DOHH2 (cell line): ENCODE measurements at regions not wholly inside any gene's neighbourhood (a gene's known extent, or its start where the extent isn't known, plus 50 kb on each side); places are given as distances from the start of the nearest gene placed in this dataset.

Source experiments
- EZH2phosphoT487 ChIP-seq: fragments of 200-600 bp; sonication (generic); IDR thresholded peaks from 2 replicates; pipeline ENCODE4 v1.6.1; 2017; ENCODE audit warnings: borderline replicate concordance, mild to moderate bottlenecking, antibody characterized with exemption, low read length, moderate library complexity, mixed read lengths
- TF ChIP-seq, protein P1 (sequence below): fragments of 200-600 bp; sonication (generic); IDR thresholded peaks from one replicate; pipeline ENCODE4 v1.5.1; 2014; ENCODE audit warnings: antibody characterized with exemption, mild to moderate bottlenecking, low read depth, low read length; ENCODE audit not compliant: poor library complexity, severe bottlenecking

DNA sequence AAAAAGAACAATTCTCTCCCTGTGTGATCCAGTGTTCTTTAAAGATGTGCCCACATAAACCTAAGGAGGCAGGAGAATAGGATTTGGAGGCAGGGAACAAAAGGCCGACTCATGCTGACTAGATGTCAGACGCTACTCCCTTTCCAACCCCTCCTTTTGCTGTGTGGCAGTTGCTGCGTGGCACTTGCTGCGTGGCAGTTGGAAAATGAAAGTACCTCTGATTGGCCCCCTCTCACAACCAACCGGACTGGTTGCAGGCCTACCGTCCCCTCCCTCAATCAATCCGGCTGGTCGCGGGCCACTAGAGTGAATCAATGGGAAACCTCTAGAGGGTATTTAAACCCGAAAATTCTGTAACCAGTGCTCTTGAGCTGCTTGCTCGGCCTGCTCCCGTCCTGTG is 551.0 kb downstream of the KIF4B start:
- TF ChIP-seq EZH2phosphoT487: no peak
- TF ChIP-seq, protein P1, sequence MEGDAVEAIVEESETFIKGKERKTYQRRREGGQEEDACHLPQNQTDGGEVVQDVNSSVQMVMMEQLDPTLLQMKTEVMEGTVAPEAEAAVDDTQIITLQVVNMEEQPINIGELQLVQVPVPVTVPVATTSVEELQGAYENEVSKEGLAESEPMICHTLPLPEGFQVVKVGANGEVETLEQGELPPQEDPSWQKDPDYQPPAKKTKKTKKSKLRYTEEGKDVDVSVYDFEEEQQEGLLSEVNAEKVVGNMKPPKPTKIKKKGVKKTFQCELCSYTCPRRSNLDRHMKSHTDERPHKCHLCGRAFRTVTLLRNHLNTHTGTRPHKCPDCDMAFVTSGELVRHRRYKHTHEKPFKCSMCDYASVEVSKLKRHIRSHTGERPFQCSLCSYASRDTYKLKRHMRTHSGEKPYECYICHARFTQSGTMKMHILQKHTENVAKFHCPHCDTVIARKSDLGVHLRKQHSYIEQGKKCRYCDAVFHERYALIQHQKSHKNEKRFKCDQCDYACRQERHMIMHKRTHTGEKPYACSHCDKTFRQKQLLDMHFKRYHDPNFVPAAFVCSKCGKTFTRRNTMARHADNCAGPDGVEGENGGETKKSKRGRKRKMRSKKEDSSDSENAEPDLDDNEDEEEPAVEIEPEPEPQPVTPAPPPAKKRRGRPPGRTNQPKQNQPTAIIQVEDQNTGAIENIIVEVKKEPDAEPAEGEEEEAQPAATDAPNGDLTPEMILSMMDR: no peak
